Common myeloid progenitor, CD34-positive (primary cell): ENCODE measurements at regions not wholly inside any gene's neighbourhood (a gene's known extent, or its start where the extent isn't known, plus 50 kb on each side); places are given as distances from the start of the nearest gene placed in this dataset.
A peak's percentile ranks its signal among the peaks of the same experiment; 100 is the strongest.
"Not testable (repeated sequence)": the region's sequence is repeated elsewhere in the genome, so short reads cannot be mapped to it uniquely, and the experiment has no call there.

ENCODE experiments used
- CTCF ChIA-PET: fragments of 350-600 bp; sonication (Branson Sonifier 250); formaldehyde crosslinking; loops from one replicate; lab custom pipeline; 2021; ENCODE audit warnings: antibody characterized with exemption; lab: Charles Lee
- POLR2A ChIA-PET: fragments of 350-600 bp; sonication (Branson Sonifier 250); formaldehyde crosslinking; loops from one replicate; lab custom pipeline; 2021; ENCODE audit warnings: antibody characterized with exemption; lab: Charles Lee
- DNase-seq, 3 donors: peaks; one replicate each; pipeline versions ENCODE4 v3.0.0 to v3.0.0-alpha.2; 2013
- H3K27ac ChIP-seq, 2 experiments: 1 replicate in 1 of 2; 2 replicates in 1 of 2; pipeline ENCODE4 v1.7.0; 2013; ENCODE audit warnings: inconsistent platforms in 2 of 2, low read length in 2 of 2, mild to moderate bottlenecking in 2 of 2, low read depth in 1 of 2, moderate library complexity in 1 of 2; ENCODE audit not compliant: severe bottlenecking in 2 of 2, insufficient read depth in 1 of 2, poor library complexity in 1 of 2
- H3K27me3 ChIP-seq, 5 experiments: replicated peaks in 2 of 5; 1 replicate in 3 of 5; 2 replicates in 2 of 5; pipeline versions ENCODE4 v1.6.1 to v1.7.0; 2013; ENCODE audit warnings: low read length in 4 of 5, mild to moderate bottlenecking in 2 of 5, moderate library complexity in 2 of 5, inconsistent platforms in 1 of 5; ENCODE audit not compliant: insufficient read depth in 5 of 5, control insufficient read depth in 4 of 5
- H3K36me3 ChIP-seq, 4 experiments: 1 replicate in 2 of 4; 2 replicates in 2 of 4; pipeline versions ENCODE4 v1.6.1 to v1.7.0; 2013; ENCODE audit warnings: low read length in 3 of 4, control low read depth in 1 of 4, mild to moderate bottlenecking in 1 of 4; ENCODE audit not compliant: control insufficient read depth in 4 of 4, insufficient read depth in 4 of 4
- H3K4me1 ChIP-seq, 4 experiments: 1 replicate in 3 of 4; 2 replicates in 1 of 4; pipeline versions ENCODE4 v1.6.1 to v1.7.1; 2013; ENCODE audit warnings: low read length in 3 of 4, mild to moderate bottlenecking in 3 of 4, control low read depth in 1 of 4, inconsistent platforms in 1 of 4, moderate library complexity in 1 of 4; ENCODE audit not compliant: control insufficient read depth in 4 of 4, insufficient read depth in 4 of 4; ENCODE audit errors: control extremely low read depth in 1 of 4
- H3K4me3 ChIP-seq, 7 experiments: 1 replicate in 4 of 7; 2 replicates in 3 of 7; pipeline versions ENCODE4 v1.5.1 to v1.7.0; 2013; ENCODE audit warnings: mild to moderate bottlenecking in 7 of 7, low read length in 6 of 7, moderate library complexity in 6 of 7, inconsistent platforms in 2 of 7, low read depth in 2 of 7, control low read depth in 1 of 7; ENCODE audit not compliant: insufficient read depth in 4 of 7, control insufficient read depth in 1 of 7; ENCODE audit errors: extremely low read depth in 1 of 7
- H3K9me3 ChIP-seq, 5 experiments: 1 replicate in 4 of 5; 2 replicates in 1 of 5; pipeline versions ENCODE4 v1.6.1 to v1.7.1; 2013; ENCODE audit warnings: low read length in 4 of 5, mild to moderate bottlenecking in 2 of 5, inconsistent platforms in 1 of 5, low read depth in 1 of 5, moderate library complexity in 1 of 5; ENCODE audit not compliant: control insufficient read depth in 4 of 5, insufficient read depth in 2 of 5; ENCODE audit errors: control extremely low read depth in 1 of 5
- WGBS: methylation state at CpG from one replicate; pipeline ENCODE4 v1.1.5; 2013; ENCODE audit not compliant: insufficient coverage; 5-methylcytosine and 5-hydroxymethylcytosine counted together

DNA sequence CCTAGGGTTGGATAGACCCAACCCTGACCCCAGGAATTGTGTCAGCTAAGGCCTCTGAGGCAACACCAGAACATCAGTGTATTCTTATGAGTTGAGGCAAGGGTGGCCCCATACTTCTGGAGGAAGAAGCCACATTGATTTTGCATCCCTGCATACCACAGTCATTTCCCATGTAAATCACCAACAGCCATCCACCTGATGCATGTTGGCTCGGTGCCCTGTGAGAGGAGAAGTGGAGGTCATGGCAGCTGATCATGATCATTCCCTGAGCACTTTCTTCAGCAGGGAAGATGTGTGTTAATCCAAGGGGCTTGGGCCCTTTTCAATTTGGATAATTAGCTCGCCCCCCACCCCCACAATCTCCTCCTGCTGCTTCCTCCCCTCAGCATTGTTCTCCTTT is 85.1 kb downstream of the ATP6V0E2 start:
- H3K4me1 ChIP-seq, POLR2A ChIA-PET, DNase-seq, CTCF ChIA-PET, H3K4me3 ChIP-seq, H3K36me3 ChIP-seq, H3K9me3 ChIP-seq, H3K27me3 ChIP-seq, H3K27ac ChIP-seq: not testable (repeated sequence)
- WGBS = 90% methylated on average over 2 of the region's 2 CpGs

DNA sequence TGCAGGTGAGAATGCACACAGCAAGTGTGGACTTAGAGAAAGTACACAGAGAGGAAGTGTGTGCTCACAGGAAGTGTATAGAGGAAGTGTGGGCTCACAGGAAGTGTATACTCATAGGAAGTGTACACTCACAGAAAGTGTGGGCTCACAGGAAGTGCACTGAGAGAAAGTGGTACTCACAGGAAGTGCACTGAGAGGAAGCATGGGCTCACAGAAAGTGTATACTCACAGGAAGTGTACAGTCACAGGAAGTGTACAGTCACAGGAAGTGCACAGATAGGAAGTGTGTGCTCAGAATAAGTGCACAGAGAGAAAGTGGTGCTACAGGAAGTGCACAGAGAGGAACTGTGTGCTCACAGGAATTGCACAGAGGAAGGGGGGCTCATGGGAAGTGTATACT is 87.1 kb downstream of the ATP6V0E2 start:
- H3K27me3 ChIP-seq, H3K4me1 ChIP-seq, H3K36me3 ChIP-seq, H3K9me3 ChIP-seq, CTCF ChIA-PET, H3K4me3 ChIP-seq, H3K27ac ChIP-seq, POLR2A ChIA-PET: not testable (repeated sequence)
- peak in 2 of 3 donors; percentile 7 to 39 for DNase-seq

DNA sequence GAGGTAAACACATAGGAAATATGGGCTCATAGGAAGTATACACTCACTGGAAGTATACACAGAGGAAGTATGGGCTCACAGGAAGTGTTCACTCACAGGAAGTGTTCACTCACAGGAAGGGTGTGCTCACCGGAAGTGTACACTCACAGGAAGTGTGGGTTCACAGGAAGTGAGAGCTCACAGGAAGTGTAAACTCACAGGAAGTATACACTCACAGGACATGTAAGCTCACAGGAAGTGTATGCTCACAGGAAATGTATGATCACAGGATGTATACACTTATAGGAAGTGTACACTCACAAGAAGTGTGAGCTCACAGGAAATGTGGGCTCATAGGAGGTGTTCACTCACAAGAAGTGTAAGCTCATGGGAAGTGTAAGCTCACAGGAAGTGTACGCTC is 88.1 kb downstream of the ATP6V0E2 start:
- H3K27ac ChIP-seq, POLR2A ChIA-PET, CTCF ChIA-PET, H3K27me3 ChIP-seq, H3K4me3 ChIP-seq, H3K36me3 ChIP-seq, DNase-seq, H3K4me1 ChIP-seq, H3K9me3 ChIP-seq: not testable (repeated sequence)
- WGBS = 43% methylated on average over 1 of the region's 2 CpGs

DNA sequence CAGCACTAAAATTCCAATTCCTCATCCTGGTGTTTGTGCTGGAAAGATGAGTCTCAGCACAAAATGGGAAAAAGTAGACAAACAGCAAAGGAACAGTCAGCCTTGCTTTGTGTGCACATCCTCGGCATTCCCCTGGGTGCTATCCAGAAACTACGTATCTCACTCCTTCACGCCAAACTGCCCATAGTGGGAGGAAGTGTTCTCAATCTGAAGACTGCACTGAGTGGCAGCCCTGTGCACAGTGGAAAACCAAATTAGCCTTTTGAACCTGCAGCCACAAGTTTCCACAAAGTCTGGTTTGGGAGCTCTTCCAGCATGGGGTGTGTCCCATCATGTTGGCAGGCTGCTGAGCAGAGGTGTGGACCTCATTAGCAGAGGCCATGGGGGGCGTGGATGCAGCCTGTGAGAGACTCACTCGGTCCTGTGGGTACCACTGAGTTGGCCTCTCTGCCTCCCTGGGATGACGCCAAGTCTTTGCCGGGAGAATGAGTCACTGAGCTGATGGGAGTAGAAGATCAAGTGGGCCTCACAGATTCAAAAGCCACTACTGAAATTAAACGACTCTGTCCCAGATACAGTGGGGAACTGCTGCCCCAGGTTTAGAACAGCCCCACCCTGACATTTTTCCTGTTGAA is 89.0 kb downstream of the ATP6V0E2 start:
- CTCF ChIA-PET, POLR2A ChIA-PET: not testable (repeated sequence)

DNA sequence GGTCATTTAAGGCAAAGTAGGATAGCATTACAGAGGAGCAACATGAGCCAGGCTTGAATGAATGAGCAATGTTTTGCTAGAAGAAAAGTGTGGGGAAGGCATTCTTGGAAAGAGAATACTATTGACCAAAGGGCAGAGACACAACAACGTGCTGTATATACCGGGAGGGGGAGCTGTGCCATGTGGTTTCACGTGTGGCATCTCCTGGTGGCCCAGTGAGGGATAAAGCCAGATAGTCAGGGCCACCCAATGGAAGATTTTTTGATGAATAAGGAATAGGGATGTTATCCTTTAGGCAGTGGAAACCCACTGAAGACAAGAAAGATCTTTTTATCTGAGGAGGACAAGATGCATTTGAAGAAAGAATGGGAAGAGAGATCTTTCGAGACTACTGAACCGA is 90.2 kb downstream of the ATP6V0E2 start:
- H3K9me3 ChIP-seq, H3K27ac ChIP-seq, H3K27me3 ChIP-seq, H3K4me3 ChIP-seq, CTCF ChIA-PET, H3K36me3 ChIP-seq, POLR2A ChIA-PET, H3K4me1 ChIP-seq, DNase-seq: not testable (repeated sequence)
- WGBS = 90% methylated on average over 3 of the region's 5 CpGs

More for the DNA sequence above, 89.0 kb downstream of the ATP6V0E2 start:
- not testable (repeated sequence) for H3K27me3 ChIP-seq, H3K4me3 ChIP-seq, H3K4me1 ChIP-seq, H3K9me3 ChIP-seq, H3K36me3 ChIP-seq, H3K27ac ChIP-seq
- peak in 1 of 3 donors; percentile 27 for DNase-seq
- WGBS = 64% methylated on average over 2 of the region's 8 CpGs

DNA sequence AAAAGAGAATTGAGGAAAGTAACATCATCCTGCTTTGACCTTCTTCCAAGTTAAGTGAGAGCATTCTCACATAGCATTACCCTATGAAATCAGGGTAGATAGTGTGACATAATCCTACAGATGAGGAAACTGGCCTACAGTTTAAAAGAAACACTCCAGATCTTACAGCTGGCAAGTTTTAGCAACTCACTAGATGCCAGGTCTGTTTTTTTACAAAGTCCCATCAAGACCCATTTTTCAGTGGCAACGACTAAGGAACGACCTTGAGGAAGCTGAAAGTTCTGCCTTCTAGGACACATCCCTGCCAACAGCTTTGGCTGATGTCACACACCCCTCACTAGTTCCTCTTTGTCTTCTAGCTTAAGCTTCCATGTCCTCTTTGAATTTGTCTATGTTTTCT is 92.7 kb downstream of the ATP6V0E2 start:
- H3K36me3 ChIP-seq, H3K27me3 ChIP-seq, H3K4me3 ChIP-seq, POLR2A ChIA-PET, H3K4me1 ChIP-seq, DNase-seq, H3K9me3 ChIP-seq, H3K27ac ChIP-seq, CTCF ChIA-PET: not testable (repeated sequence)
- no CpG with 5 or more reads among the region's 2 CpGs for WGBS

DNA sequence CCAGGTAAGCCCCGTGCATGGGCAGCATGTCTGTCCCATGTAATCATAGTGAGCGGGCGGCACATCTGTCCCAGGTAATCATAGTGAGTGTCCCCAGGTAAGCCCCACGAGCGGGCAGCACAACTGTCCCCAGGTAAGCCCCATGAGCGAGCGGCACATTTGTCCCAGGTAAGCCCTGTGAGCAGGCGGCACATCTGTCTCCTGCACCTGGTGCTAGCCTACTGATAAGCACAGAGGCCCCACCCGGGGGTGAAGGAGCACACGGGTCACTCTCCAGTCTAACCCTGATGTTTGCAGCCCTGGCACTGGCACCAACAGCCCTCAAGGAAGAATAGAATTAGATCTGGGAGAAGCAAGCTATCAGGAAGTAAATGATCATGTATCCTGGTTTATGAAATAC is 99.2 kb downstream of the ATP6V0E2 start:
- H3K27me3 ChIP-seq, POLR2A ChIA-PET, DNase-seq, H3K9me3 ChIP-seq, H3K4me3 ChIP-seq, H3K36me3 ChIP-seq, H3K27ac ChIP-seq, CTCF ChIA-PET: not testable (repeated sequence)
- peaks cover 0 to 16% (median 1%) of the 10 kb centered on the region in 4 experiments for H3K4me1 ChIP-seq
- WGBS = 80% methylated on average over 1 of the region's 10 CpGs
